Motor neuron (in vitro differentiated cells): ENCODE measurements at regions not wholly inside any gene's neighbourhood (a gene's known extent, or its start where the extent isn't known, plus 50 kb on each side); places are given as distances from the start of the nearest gene placed in this dataset.
"Not testable (repeated sequence)": the region's sequence is repeated elsewhere in the genome, so short reads cannot be mapped to it uniquely, and the experiment has no call there.

Source experiments
- ATAC-seq, 8 experiments: fragments of 200-7000 bp; cut with Tn5 transposase; replicated peaks in 6 of 8; 2 replicates each; pipeline ENCODE4 v1.8.0; 2021; ENCODE audit warnings: mild to moderate bottlenecking in 8 of 8, moderate library complexity in 8 of 8
- H3K27ac ChIP-seq, 2 donors: fragments of 250-450 bp; sonication (Bioruptor Pico); 2 replicates each; pipeline ENCODE4 v1.9.0; 2021; ENCODE audit warnings: antibody characterized with exemption in 2 of 2, mild to moderate bottlenecking in 2 of 2, moderate library complexity in 1 of 2
- H3K4me1 ChIP-seq, 2 donors: fragments of 250-450 bp; sonication (Bioruptor Pico); replicated peaks in 1 of 2; 2 replicates each; pipeline ENCODE4 v1.6.1; 2021; ENCODE audit warnings: antibody characterized with exemption in 2 of 2, mild to moderate bottlenecking in 2 of 2, moderate library complexity in 1 of 2
- H3K4me3 ChIP-seq, 5 donors: fragments of 250-450 bp; sonication (Bioruptor Pico); 2 replicates each; pipeline ENCODE4 v1.9.0; 2021; ENCODE audit warnings: antibody characterized with exemption in 5 of 5, mild to moderate bottlenecking in 5 of 5, moderate library complexity in 4 of 5
- WGBS, 10 experiments: fragments of 450-650 bp; shearing (Covaris generic); methylation state at CpG; one replicate each; pipeline ENCODE4 v1.0.0; 2022; 5-methylcytosine and 5-hydroxymethylcytosine counted together
- in situ Hi-C, 9 experiments: fragments of 400-800 bp; cut with MboI; loops; one replicate each; pipeline ENCODE4 v1.15.0; 2021; ENCODE audit warnings: low sequenced_read_pairs in 9 of 9, low pct_unique_long_range_greater_than_20kb in 2 of 9; ENCODE audit not compliant: unreplicated experiment in 9 of 9

DNA sequence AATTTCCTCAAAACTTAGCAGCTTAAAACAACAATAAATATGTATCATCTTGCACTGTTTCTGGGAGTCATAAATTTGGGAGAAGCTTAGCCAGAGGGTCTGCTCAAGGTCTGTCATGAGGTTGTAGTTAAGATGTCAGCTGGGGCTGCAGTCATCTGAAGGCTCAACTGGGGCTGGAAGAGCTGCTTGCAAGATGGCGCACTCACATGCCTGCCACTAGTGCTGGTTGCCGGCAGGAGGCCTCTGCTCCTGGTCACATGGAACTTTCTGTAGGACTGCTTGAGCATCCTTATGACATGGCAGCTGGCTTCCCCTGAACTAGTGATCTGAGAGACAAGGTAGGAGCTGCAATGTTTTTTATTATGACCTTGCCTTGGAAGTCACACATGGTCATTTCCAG is 215.5 kb upstream of the HAAO start:
- in situ Hi-C loops = no loop called here
- 90 to 100% (median 100%) methylated on average over 1 to 2 of the region's 2 CpGs; no CpG with 5 or more reads in 4 of the 10 experiments for WGBS, 10 experiments
- H3K27ac ChIP-seq = no peak overlapping the region

DNA sequence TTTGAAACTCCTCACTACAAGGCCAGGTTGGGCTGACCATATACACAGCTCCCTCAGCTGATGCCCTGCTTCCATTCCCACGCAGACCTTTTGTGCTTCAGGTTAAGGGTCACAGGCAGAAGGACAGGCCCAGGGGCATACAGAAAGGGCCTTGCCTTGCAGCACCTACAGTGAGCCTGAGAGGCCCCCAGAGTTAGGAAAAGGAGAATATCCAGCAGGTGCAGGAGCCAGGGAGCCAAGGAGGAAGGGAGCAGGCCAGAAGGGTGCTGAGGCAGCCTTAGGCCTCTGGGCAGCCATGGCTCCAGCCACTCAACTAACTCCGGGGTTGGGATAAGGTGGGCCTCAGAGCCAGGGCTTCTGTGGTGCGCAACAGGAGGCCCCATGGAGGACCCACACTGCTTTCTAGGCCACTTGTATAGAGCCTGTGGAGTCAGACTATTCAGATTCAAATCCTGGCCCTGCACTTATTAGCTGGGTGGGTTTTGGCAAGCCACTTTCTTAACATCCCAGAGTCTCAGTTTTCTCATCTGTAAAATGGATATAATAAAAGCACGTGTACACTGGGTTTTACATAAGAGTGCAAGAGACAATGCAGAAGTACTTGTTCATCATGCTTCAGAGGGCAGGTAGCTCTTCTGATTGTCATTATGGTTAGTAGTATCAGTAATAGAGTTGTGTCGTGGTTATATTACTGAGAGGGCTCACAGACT is 214.6 kb upstream of the HAAO start:
- H3K4me1 ChIP-seq = no peaks in the 10 kb centered on the region
- no peak overlapping the region for H3K27ac ChIP-seq
- WGBS, 10 experiments = 70 to 100% (median 89%) methylated on average over 1 to 4 of the region's 5 CpGs; no CpG with 5 or more reads in 3 of the 10 experiments
- no peak overlapping the region for H3K4me3 ChIP-seq
- in situ Hi-C loops = no loop called here
- ATAC-seq = no peak

More for the DNA sequence above, 215.5 kb upstream of the HAAO start:
- Histone ChIP-seq H3K4me1 (no peaks in the 10 kb centered on the region), H3K4me3 (no peak overlapping the region)
- no peak for ATAC-seq

DNA sequence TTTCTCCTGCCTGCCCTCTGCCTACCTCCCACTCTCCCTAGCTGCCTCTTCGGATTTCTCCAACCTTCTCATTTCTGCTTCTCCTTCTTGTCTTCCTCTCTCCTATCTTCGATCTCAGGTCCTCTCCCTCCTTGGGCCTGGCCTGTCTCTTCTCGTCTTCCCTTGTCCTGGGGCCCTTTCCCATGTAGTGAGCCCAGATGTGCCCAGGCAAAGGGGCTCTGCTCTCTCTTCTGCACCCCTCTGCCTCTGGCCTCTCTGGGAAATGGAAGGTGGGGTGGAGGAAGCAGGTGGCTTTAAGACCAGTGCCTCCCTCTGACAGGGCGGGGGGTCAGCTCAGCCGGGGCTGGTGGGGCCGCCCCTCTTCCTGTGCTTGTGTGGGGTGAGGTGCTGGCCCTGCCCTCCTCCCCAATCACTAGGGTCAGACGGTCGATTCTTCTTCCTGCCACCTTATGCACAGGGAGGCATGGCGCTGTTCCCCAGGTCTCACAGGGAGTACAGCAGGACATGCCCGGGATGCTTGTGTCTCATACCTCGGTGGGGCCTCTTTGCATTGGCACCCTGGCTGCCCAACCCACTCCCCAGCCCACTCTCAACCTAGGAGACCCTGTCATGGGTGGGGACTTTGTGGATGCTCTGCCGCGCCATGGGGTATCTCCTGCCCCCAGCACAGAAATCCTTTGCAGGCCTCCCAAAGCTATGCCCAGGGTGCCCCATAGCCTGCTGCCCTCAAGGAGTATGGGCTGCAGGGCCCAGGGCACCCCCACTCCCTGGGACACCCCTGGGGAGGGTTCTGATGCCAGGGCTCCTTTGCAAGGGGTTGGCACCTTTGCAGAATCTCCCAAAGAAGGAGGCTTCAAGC is 213.8 kb upstream of the HAAO start:
- in situ Hi-C loops = no loop called here
- 74 to 87% (median 80%) methylated on average over 2 to 6 of the region's 13 CpGs; no CpG with 5 or more reads in 7 of the 10 experiments for WGBS, 10 experiments
- Histone ChIP-seq H3K27ac (no peak overlapping the region), H3K4me1 (no peaks in the 10 kb centered on the region), H3K4me3 (no peak overlapping the region)
- no peak for ATAC-seq

DNA sequence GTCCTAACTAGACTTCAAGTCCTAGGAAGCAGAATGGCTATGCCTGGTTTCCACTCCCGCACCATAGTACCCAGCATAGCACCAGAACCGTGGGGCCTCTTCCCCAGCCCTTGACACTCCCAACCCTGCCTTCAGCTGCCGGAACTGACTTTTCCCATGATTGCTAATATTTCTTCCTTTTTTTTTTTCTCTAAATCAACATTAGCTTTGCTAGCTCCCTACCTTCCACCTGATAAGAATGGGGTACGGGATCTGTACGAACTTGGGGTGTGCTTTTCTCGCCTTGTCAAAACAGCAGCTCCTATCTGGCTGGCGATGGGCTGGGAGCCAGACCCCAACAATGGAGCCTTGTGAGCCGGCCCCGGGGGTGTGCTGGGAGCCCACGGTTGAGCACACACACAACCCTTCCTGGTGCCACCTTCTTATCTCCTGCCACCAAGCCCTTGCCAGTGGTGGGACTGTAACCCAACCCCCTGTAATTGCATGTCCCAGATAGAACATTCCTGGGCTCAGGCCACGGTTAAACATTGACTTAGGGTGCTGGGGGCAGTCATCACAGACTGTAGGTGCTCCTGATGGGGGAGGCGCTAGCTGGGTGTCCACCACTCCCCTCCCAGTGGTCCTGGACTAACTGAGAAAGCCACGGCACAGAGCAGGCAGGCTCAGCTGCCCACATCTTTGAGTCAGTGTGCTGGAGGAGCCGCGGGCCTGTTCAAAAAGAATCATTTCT is 213.0 kb upstream of the HAAO start:
- in situ Hi-C loops = no loop called here

DNA sequence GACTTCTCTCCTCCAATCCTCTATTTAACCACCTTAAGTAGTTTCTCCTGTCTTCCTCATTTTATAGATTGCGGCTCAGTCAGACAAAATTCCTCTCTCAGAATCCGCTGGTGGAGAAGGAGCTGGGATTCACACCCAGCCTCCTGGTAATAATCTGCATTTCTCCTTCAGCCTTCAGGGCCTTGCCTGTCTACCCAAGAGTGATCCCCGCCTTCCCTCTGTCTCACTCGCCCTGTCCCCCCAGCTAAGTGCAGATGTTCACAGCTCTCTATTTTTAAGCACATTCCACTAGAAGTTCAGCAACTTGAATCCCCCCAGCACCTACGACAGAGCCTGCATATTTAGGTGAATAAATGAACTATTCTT is 212.5 kb upstream of the HAAO start:
- H3K27ac ChIP-seq = no peak overlapping the region
- in situ Hi-C loops = no loop called here
- H3K4me1 ChIP-seq = no peaks in the 10 kb centered on the region
- ATAC-seq = peak in 3 of 8 experiments; percentile 36 to 94 (median 57)
- no peak overlapping the region for H3K4me3 ChIP-seq
- 43 to 100% (median 85%) methylated on average over 1 to 5 of the region's 5 CpGs; no CpG with 5 or more reads in 4 of the 10 experiments for WGBS, 10 experiments

More for the DNA sequence above, 213.0 kb upstream of the HAAO start:
- Histone ChIP-seq H3K4me3 (no peak overlapping the region), H3K4me1 (no peaks in the 10 kb centered on the region), H3K27ac (no peak overlapping the region)
- peak in 1 of 8 experiments; percentile 54 for ATAC-seq
- 50 to 100% (median 90%) methylated on average over 1 to 9 of the region's 15 CpGs; no CpG with 5 or more reads in 2 of the 10 experiments for WGBS, 10 experiments

DNA sequence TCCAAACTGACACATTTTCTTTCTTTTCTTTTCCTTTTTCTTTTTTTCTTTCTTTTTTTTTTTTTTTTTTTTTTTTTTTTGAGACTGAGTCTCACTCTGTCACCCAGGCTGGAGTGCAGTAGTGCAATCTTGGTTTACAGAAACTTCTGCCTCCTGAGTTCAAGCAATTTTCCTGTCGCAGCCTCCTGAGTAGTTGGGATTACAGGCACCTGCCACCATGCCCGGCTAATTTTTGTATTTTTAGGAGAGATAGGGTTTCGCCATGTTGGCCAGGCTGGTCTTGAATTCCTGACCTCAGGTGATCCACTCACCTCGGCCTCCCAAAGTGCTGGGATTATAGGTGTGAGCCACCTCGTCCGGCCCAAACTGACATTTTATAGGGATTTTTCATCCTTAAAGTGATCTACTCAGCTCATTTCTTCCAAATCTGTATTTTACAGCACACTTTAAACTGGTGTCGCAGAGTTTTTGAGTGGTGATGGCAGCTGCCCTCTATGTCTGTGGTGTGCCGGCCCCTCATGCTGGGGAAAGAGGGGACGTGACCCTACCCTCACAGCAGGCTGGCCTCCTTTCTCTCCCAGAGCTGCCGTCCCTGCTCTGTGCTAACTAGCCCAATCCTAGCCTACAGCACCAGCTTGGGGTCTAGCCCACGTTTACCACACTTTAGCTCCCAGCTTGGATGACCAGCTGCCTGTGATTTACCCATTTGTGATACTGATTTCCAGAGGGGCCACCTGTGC is 211.9 kb upstream of the HAAO start:
- in situ Hi-C loops, H3K4me1 ChIP-seq, H3K4me3 ChIP-seq, H3K27ac ChIP-seq, ATAC-seq: not testable (repeated sequence)
- WGBS, 10 experiments = 17 to 96% (median 90%) methylated on average over 1 to 8 of the region's 11 CpGs; no CpG with 5 or more reads in 1 of the 10 experiments

DNA sequence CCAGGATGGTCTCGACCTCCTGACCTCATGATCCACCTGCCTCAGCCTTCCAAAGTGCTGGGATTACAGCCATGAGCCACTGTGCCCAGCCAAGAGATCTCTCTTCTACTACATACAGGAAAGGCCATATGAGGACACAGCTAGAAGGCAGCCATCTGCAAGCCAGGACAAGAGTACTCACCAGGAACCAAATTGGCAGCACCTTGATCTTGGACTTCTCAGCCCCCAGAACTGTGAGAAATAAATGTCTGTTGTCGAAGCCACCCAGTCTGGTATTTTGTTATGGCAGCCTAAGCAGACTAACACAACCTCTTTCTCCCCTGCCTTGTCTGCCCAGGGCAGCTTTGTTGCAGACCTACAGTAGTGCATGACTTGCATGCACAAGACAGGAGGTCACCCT is 211.3 kb upstream of the HAAO start:
- H3K4me3 ChIP-seq = no peak overlapping the region
- H3K27ac ChIP-seq = no peak overlapping the region
- no peak for ATAC-seq
- in situ Hi-C loops = no loop called here
- WGBS, 10 experiments = 58 to 100% (median 100%) methylated on average over 1 to 2 of the region's 2 CpGs; no CpG with 5 or more reads in 2 of the 10 experiments
- H3K4me1 ChIP-seq = no peaks in the 10 kb centered on the region

DNA sequence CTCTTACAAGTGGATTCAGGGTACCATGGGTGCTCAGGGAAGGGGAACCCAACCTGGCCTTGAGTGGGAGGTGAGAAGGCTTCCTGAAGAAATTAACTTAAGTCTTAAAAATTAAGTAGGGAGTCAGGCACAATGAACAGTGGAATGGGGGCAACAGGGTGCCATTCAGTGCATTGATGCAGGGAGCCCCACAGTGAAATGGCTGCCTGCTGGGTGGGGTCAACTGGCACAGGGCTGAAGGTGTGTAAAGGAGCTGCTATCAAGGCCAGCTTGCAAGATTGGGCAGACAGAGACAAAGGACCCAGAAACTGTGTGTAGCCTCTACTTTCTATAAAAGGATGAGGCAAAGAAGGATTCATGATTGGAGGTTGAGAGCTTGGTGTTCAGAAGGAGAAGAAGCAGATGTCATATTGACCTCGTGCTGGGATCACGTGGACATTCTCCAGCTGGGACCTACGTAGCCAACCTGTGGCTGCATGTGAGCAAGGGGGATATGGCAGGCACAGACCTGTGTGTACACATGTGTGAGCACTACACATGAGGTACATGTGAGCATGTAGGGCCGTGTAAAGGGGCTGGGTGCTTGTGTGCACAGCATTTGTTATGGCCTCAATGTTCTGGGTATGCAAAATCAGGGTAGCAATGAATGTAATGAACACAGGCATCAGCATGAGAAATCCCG is 209.5 kb upstream of the HAAO start:
- Histone ChIP-seq H3K4me3 (no peak overlapping the region), H3K27ac (no peak overlapping the region), H3K4me1 (no peaks in the 10 kb centered on the region)
- no peak for ATAC-seq
- WGBS, 10 experiments = 59 to 100% (median 91%) methylated on average over 3 to 5 of the region's 5 CpGs; no CpG with 5 or more reads in 4 of the 10 experiments
- in situ Hi-C loops = no loop called here

DNA sequence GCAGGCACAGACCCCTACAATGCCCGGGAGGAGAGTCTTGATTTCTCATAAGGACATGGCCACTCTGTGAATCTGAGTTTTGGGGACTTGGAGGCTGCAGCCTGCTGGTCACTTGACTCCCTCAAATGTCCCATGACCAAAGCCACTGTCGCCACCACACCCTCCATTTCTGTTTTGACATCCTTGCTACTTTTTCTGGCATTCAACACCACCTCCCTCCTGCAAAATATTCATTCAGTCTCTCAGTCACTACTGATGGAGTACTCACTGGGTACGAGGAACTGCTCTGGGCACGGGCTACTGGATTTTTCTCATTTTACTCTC is 208.6 kb upstream of the HAAO start:
- 85 to 100% (median 95%) methylated on average over 1 to 4 of the region's 4 CpGs for WGBS, 10 experiments
- Histone ChIP-seq H3K4me3 (no peak overlapping the region), H3K27ac (no peak overlapping the region), H3K4me1 (no peaks in the 10 kb centered on the region)
- in situ Hi-C loops = no loop called here
- ATAC-seq = no peak

DNA sequence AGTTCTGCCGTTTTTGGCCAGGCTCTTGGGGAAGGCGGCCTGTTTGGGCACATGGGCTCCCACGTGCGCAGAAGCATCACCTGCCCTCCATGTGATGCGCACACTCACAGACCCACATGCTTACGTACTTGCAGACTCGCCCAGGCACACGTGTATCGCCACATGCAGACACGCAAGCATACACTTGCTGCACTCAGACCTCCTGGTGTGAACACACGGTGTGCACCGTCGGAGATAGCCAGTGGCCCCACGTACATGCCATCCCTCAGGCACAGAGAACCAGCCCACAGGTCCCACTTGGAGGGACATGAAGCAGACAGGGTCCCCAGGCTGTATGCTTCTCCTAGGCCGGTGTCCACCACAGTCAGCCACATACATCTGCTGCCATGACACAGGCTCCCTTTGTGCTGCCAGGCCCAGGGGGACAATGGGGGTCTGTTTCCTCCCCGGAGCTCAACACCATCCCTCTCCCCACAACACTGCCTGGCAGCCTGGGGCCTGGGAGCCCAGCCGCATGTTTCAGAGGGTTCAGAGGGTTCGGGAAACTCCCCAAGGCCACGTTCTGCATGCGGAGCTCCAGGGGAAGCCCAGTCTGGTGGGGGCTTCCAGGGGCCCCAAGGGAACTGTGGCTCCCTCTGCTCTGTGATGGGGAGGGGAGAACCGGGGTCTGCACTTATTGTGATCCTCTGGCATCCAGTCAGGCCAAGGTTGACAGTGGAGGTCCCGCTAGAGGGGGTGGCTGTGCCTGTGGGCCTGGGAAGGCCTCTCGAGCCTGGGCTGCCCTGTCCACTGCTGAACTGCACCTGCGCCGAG is 208.1 kb upstream of the HAAO start:
- H3K4me1 ChIP-seq = no peaks in the 10 kb centered on the region
- no peak overlapping the region for H3K4me3 ChIP-seq
- ATAC-seq = peak in 4 of 8 experiments; percentile 21 to 61 (median 38)
- in situ Hi-C loops = no loop called here
- 60 to 100% (median 90%) methylated on average over 2 to 7 of the region's 25 CpGs; no CpG with 5 or more reads in 5 of the 10 experiments for WGBS, 10 experiments
- no peak overlapping the region for H3K27ac ChIP-seq

DNA sequence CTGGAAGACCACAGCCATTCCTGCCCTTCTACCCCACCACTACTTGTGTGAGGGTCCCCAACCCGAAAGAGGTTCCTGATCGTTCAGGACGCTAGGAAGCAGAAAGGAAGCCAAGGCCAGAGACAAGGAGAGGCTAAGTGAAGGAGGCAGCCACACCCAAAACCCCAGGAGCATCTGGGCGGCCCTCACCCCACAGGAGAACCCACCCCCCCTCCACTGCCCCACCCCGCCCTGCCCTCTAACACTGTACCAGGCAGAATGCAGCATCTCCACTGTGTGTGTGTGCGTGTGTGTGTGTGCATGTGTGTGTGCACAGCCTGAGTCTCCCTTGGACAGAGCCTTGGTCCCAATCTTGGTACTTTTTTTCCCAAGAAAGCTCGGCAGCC is 207.5 kb upstream of the HAAO start:
- peak in 2 of 8 experiments; percentile 38 to 49 for ATAC-seq
- in situ Hi-C loops = no loop called here
- H3K27ac ChIP-seq = no peak overlapping the region
- H3K4me1 ChIP-seq = no peaks in the 10 kb centered on the region
- 43% methylated on average over 1 of the region's 7 CpGs; no CpG with 5 or more reads in 9 of the 10 experiments for WGBS, 10 experiments
- H3K4me3 ChIP-seq = no peak overlapping the region
